Skeletal muscle cell (primary cell): ENCODE measurements at regions not wholly inside any gene's neighbourhood (a gene's known extent, or its start where the extent isn't known, plus 50 kb on each side); places are given as distances from the start of the nearest gene placed in this dataset.

ENCODE experiments used
- DNase-seq: peaks from one replicate; pipeline ENCODE4 v3.0.0-alpha.2; 2010; ENCODE audit warnings: low read depth
- H3K4me3 ChIP-seq: 2 replicates; pipeline ENCODE4 v1.5.1; 2011; ENCODE audit warnings: low read depth, mild to moderate bottlenecking, control low read depth, low read length, moderate library complexity

DNA sequence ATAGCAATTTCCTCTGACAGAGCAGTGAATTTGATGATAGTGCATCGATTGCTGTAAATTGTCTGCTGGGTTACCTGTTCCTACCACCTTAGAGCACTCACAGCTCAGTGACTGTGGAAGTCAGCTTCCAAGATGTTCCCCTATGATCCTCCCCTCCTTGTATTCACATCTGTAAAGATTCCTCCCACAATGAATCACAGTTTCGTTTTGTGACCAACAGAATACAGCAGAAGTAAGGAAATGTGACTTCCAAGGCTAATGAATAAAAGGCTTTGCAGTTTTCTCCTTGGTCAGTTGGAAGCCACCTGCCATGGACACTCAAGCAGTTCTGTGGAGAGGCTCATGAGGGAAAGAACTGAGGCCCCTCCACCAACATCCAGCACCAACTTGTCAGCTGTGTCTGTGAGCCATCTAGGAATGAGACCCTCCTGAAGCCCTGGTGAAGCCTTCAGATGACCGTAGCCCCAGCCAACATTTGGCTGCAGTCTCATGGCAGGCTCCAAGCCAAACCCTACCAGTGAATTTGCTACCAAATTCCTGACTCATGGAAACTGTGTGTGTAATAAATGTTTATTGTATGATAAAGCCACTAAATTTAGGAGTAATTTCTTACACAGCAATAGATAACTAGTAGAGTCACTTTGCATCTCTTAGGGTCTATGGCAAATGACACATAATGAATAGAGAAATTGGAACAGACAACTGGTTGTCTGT is 309.5 kb upstream of the NPVF start:
- no peak for DNase-seq
- H3K4me3 ChIP-seq = no peak overlapping the region

DNA sequence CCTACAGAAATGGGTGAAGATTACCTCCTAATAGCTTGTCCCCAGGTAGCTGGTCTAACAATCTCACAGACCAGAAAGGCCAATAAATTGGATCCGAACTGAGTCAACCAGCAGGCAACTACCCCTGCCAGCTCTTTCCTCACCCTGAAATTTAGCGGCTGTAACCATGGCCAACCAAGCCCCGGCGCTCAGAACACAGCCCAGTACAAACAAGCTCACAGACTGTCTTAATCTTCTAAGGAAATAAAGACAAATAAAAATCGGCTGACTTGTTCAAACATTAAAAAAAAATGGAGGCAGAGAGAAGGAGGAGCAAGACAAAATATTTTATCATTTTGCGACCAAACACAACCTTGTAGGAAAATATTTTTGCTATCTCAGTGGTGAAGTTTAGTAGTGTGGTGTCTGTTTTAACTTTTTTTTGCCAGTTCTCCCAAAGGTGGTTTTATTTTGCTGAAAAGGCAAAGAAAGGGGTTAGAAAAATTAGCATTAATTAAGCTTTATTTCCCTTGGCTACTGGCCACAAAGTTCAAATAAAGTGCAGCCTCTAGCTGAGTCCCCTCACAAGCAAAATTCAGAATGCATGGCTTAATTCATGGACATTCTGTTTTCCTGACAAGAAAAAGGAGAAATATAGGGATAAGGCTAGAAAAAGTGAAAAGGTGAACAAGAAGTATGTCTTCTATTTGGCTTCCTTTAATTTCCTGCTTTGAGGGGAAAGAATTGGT is 313.0 kb upstream of the NPVF start:
- DNase-seq = no peak
- no peak overlapping the region for H3K4me3 ChIP-seq

DNA sequence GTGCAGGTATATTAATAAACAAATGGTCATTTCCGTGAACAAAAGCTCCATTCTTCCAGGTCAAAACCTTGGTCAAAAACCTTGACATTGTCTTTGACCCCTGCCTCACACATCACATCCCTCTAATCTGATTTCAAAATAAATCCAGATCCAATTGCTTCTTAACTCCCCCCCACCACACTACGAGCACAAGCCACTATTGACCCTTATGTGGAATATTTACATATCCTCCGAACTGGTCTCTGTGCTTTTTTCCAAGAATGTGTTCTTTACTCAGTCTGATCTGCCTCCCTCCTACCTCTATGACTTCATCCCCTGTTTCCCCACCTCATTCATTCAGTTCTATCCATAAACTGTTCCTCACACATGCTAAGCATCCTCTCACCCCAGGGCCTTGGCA is 313.6 kb upstream of the NPVF start:
- no peak overlapping the region for H3K4me3 ChIP-seq
- DNase-seq = no peak

DNA sequence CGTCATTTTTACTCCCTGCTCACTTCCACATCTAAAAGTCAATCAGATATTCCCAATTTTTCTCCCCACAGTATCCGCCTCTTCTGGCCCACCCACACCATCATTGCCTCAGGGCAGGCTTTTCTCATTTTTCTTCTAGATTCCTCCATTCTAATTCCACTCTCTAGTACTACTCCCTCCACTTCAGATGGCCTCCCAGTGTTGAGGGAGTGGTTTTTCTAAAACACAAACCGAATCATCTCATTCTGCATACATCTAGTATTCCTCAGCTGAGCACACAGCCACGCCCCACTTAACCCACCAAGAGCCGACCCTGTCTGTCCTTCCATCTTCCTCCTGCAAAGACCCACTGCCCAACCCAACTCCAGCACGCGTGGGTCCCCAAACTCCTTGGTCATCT is 314.9 kb upstream of the NPVF start:
- DNase-seq = no peak
- H3K4me3 ChIP-seq = no peak overlapping the region

DNA sequence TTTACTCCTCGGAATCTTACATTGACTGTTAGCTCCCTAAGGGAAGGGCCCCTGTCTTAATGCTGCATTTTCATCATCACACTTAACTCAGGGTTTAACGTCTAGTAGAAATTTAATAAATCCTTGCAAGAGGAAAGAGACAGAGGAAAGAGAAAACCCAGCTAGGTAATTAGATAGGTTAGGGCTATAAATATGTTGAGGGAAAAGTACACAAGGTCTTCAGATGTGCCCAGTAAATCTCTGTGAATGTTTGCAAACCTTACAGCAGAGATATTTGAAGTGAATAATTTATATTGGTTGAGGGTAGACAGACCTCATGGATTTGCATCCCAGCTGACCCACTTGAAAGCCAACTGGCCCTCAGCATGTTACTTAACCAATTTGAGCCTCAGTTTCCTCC is 315.5 kb upstream of the NPVF start:
- DNase-seq = no peak
- no peak overlapping the region for H3K4me3 ChIP-seq

DNA sequence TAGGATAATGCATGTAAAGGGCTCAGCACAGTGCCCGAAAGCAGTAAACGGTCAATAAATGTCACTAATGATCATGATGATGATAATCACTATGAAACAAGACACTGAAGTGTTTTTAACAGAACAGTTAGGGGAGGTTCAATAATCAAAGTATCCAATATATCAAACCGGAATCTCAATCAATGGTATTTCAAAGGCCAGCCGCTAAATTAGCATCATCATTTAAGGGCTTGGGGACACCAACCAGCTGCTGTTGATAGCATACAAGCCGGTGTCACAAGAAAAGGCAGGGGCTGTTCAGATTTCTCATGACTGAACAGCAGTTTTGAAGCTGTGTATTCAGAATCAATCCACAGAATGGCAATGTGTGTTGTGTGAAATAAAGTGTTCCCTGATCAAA is 316.0 kb upstream of the NPVF start:
- no peak overlapping the region for H3K4me3 ChIP-seq
- no peak for DNase-seq

DNA sequence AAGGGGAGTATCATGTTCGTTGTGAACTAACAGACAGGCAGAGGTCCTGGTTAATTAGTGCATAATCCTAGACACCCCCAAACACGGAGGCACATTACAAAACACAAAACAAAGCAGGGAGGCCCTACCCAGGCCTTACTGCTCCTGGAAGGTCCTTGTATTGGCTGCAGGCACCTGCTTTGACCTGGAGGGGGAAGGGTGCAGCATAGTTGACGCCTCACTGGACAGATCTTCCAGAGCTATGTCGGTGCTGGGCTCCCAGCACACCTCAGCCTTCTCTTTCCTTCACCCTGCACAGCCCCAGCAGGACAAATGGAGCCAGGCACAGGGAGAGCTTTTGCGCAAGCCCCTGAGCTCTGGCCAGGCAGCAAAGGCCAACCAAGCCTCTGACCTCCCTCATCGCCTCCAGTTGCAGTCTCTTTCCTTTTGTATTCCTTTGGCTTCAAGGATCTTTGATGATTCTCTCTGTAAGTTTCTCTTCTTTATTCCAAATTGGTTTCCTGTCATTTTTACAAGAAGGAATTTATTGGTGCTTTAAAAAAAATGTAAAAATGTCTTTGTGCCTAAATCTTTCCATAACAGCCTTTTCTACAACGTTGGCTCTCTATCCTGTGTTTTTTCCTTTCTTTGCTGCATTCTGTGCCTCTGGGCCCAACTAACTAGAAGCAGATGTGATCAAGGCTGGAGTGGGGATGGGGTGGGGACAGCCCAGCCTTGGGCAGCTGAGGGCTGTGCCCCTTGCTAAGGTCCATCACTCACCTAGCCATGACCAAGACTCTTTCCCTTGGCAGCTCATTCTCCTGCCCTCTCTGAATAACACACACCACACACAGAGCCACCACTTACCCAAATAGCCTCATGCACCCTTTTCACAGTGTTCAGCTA is 317.1 kb upstream of the NPVF start:
- no peak overlapping the region for H3K4me3 ChIP-seq
- no peak for DNase-seq

DNA sequence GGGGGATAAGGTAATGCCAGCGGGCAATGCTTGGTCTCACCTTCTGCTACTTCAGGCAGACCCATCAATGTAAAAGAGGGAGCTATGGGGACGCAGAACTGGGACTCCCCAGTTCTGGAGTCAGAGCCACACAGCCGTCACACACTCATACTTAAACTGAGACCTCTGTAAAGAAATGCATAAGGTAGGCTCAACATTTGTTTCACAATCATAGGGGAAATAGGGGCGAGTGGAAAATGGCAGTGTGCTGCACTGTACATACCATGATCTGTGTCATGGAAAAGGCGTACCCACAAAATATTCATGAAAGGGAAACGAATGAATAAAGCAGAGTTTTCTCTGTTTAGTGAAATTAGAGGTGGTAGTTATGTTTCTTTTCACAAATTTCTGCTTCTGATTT is 318.0 kb upstream of the NPVF start:
- DNase-seq = no peak

DNA sequence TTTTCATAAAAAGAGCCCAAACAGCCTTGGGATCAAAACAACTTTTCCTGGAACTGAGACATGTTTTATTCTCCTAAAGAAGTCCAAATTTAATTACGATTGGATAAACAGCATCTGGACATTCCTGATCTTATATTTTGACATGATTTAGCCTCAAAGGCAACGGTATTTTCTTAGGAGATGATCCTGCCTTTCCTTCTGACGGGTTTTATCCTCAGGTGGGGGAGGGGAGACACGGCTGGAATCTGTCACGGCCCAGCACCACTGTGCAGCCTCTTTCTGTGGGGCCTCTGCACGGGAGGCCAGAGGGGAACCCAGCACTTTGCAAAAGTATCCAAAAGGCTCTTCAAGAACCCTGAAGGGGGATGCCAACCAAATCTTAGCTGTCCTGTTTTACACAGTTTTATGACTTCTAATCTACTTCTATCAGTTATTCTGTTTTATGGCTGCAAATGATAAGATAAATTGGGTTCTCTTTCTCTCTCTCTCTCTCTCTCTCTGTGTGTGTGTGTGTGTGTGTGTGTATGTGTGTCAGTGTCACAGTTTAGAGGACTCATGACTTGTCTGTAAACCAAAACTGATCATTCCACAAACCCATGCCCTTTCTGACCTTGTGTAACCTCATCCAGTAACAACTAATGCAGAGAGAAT is 321.1 kb upstream of the NPVF start:
- no peak for DNase-seq
- no peak overlapping the region for H3K4me3 ChIP-seq

More for the DNA sequence above, 318.0 kb upstream of the NPVF start:
- H3K4me3 ChIP-seq = no peak overlapping the region

DNA sequence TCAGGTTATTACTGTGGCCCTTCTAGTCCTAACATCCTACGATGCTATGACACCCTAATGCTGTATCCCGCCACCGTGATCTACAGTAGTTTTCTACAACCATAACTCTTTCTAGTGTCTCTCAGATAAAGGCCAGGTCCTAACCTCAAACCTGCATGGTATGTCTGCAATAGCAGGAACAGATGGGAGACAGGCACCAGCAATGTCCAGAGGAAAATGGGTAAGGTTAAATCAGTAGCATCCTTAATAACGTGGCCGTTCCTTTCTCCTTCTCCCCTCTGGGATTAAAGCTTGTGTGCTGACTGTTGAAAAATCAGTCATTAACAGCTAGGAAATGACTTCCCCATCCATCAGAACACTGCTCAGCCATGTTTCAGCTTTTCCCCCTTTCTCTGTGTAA is 321.9 kb upstream of the NPVF start:
- no peak overlapping the region for H3K4me3 ChIP-seq
- DNase-seq = no peak

DNA sequence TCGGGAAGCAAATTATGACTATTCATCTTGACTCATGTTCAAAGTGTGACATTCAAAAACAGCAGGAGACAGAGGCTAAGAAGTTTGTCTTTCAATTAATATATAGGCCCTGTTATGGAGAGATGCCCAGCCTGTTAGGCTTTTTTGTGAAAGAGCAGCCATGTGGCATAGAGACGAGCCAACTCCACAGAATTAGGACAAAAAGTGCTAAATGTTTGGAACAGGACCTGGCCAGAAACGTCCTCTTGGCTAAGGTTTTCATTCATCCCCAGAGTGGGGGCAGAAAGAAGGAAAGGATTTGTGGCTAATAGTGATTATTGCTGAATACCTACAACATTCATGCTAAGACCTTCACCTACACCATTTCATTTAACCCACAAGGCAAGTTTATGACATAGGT is 324.7 kb upstream of the NPVF start:
- no peak for DNase-seq
- H3K4me3 ChIP-seq = no peak overlapping the region

DNA sequence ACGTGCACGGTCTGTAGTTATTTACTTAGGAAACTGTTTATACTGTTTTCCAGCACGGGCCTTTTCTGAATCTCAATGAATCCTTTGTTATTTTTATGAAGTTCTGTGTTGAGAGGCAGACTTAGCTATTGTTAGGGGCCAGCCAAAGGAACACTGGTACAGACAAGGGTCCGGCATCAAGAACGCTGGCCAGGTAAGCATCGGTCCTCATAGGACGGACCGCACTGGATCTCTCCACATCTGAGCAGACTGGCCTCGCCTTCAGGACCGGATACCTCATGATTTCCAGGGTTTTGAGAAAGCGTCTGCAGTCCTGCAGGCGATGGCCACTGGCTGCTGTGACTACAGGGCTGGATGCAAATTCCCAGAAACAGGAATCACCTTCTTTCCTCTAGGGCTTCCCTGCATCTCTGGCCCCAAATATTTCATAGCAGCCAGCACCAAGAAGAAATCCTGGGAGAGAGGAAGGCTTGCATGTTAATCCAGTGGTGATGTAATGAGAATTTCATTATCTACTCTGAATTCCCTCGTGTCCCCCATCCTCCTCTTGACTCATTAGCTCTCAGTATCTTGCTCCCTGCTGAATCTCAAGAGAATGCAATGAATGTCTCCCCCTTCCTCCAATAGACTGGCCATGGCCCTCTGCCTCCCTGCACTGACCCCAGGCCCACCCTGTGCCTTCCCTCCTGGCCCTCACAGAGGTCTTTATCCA is 325.4 kb upstream of the NPVF start:
- no peak overlapping the region for H3K4me3 ChIP-seq
- DNase-seq = no peak

DNA sequence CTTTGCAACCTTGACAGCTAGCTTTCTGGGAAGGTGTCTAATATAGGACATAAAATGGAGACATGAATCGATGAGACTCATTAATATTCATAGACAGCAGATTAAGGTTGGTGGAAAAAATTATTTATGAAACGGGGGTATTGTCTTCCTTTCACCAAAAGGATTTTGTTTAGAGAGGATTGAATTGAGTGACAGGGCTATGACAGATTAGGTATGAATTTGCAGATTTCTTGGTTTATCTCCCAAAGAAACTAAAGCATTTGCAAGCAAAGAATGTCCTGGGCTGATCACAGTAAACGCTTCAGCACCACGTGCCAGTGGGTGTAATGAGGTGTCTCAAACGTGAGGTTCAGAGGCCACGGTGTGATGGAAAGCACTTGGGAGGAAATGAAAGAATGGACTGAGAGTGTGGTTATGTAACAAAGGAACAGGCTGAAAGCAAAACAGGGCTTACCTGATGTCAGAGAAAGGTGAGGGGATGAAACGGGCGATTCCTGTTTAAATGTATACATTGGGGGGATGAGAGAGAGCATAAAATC is 329.2 kb upstream of the NPVF start:
- H3K4me3 ChIP-seq = no peak overlapping the region
- no peak for DNase-seq

DNA sequence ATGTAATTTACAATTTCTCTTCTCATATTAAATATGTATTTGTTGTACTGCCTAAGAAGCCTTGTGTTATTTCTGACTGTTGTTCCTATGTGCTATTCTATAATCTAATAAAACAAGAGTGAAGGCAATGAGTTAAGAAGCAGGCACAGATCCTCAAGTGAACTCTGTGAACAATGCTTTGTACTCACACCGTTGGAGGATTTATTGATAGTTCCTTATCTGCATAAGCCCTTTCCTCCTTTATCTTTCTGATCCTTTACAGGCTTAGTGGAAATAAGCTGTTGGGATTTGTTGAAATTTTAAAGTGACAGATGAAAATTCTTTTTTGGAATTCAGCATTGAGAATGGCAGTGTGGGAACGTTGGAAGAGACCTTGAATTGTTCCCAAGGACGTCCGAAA is 329.6 kb upstream of the NPVF start:
- H3K4me3 ChIP-seq = no peak overlapping the region
- DNase-seq = no peak

DNA sequence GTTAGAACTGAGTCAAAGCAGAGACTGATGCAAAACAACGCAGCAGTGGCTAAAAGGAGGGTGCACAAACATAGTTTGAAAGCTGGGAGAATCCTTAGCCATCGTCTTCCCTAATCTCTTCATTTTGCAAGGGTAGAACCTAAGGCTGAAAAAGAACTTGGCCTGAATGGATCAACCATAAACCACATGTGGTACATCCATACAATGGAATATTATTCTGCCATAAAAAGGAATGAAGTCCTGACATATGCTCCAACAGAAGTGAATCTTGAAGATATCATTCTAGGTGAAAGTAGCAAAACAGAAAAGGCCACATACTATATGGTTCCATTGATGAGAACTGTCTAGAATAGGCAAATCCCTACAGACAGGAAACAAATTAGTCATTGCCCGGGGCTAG is 330.3 kb upstream of the NPVF start:
- no peak overlapping the region for H3K4me3 ChIP-seq

DNA sequence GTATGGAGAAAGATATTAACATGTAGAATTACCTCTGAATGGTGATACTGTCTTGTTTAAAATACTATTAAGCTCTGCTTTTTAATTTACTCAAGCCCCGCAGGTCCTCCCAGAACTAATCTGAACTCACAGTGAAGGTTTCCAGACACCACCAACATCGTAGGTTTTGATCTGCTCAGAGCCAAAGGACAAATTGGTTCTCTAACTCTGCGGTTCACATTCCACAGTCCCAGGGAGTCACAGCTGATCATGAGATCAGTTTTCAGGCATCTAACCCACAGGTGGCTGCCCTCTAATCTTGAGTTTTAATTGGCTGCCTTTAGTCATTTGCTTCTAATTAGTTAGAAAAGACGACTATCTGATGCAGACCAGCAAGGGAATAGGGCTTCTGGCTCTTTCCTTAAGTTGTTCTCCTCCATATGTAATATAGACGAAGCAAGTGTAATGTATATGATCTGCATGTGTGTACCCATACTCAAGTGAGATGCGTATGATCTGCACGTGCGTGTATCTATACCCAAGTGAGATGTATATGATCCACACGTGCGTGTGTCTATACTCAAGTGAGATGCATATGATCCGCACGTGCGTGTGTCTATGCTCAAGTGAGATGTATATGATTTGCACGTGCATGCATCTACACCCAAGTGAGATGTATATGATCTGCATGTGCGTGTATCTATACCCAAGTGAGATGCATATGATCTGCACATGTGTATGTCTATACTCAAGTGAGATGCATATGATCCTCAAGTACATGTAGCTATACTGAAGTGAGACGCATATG is 331.5 kb upstream of the NPVF start:
- H3K4me3 ChIP-seq = no peak overlapping the region
- DNase-seq = no peak

More for the DNA sequence above, 330.3 kb upstream of the NPVF start:
- DNase-seq = no peak

DNA sequence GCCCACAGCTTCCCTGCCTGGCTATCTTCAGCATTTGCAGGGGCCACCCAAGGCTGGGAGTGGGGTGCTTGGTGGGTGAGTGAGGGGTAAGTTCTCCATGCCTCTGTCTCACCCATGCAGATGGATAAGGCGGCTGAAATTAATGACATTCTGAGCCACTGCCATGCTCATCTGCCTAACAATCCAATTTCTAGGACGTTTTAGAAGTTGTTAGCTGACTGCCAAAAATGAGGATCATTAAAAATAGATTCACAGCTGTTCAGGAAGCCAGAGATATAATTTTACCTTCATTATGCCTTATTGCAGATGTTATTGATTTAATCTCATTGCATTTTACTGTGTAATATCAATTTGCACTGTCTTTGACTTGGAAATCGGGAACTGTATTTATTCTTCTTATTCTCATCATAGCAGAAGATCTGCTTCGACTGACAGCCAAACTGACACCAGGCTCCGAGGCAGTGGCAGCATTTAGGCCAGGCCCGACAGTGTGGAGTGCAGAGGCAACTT is 334.4 kb upstream of the NPVF start:
- no peak for DNase-seq

DNA sequence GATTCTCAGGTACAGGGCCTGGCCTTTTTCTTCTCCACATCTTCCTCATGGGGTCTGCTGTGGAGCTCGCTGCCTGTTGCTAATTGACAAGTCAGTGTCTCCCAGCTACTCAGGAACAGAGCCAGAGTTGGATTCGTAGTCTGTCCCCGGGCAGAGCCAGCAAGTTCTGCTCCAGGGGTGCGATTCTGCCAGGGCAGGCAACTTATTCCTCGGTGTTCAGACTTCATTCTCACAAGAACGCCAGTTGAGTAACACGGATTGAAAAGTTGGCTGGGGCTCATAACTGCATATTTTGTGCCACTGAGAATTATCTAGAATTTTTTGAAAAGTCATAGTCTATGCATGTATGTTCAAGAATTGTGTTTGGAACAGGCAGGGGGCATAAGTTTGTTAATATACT is 336.7 kb upstream of the NPVF start:
- H3K4me3 ChIP-seq = no peak overlapping the region

More for the DNA sequence above, 334.4 kb upstream of the NPVF start:
- no peak overlapping the region for H3K4me3 ChIP-seq

More for the DNA sequence above, 336.7 kb upstream of the NPVF start:
- DNase-seq = no peak
